WTC11 (cell line): ENCODE measurements at regions not wholly inside any gene's neighbourhood (a gene's known extent, or its start where the extent isn't known, plus 50 kb on each side); places are given as distances from the start of the nearest gene placed in this dataset.

Source experiments
- ATAC-seq: fragments of 200-7000 bp; cut with Tn5 transposase; 2 replicates; pipeline ENCODE4 v1.10.0; 2021; ENCODE audit warnings: mild to moderate bottlenecking, moderate library complexity
- CTCF ChIA-PET: fragments of 300-600 bp; sonication (Branson Sonifier 250); formaldehyde crosslinking; loops from one replicate; lab custom pipeline; 2021; ENCODE audit warnings: antibody characterized with exemption; lab: Charles Lee
- POLR2A ChIA-PET: fragments of 350-600 bp; sonication (Branson Sonifier 250); formaldehyde crosslinking; loops from one replicate; lab custom pipeline; 2021; ENCODE audit warnings: antibody characterized with exemption; lab: Charles Lee
- DNase-seq: peaks from one replicate; pipeline ENCODE4 v3.0.0; 2021; ENCODE audit warnings: low spot score
- H3K27ac Mint-ChIP-seq: 2 replicates; pipeline ENCODE4 v1.8.0; 2021; ENCODE audit warnings: mixed read lengths
- H3K27me3 Mint-ChIP-seq: 2 replicates; pipeline ENCODE4 v1.8.0; 2021; ENCODE audit warnings: low read depth, mild to moderate bottlenecking, moderate library complexity, mixed read lengths
- H3K36me3 Mint-ChIP-seq: 2 replicates; pipeline ENCODE4 v1.8.0; 2021; ENCODE audit warnings: mixed read lengths
- H3K4me1 Mint-ChIP-seq: 2 replicates; pipeline ENCODE4 v1.8.0; 2022; ENCODE audit warnings: mixed read lengths
- H3K4me3 Mint-ChIP-seq: 2 replicates; pipeline ENCODE4 v1.8.0; 2021; ENCODE audit warnings: mild to moderate bottlenecking, moderate library complexity, mixed read lengths
- H3K9me3 Mint-ChIP-seq: 2 replicates; pipeline ENCODE4 v1.8.0; 2021; ENCODE audit warnings: mixed read lengths
- ATF3 ChIP-seq: sonication (generic); formaldehyde crosslinking; conservative IDR thresholded peaks from 2 replicates; pipeline ENCODE4 v1.8.1; 2022; ENCODE audit warnings: mild to moderate bottlenecking, missing genetic modification reagents
- ATF6 ChIP-seq: sonication (generic); formaldehyde crosslinking; IDR thresholded peaks from 2 replicates; pipeline ENCODE4 v1.8.1; 2023; ENCODE audit warnings: mild to moderate bottlenecking, missing genetic modification reagents
- EMX1 ChIP-seq: fragments of 250-450 bp; sonication (Bioruptor Pico); IDR thresholded peaks from 2 replicates; pipeline ENCODE4 v1.8.0; 2021; ENCODE audit warnings: mild to moderate bottlenecking
- ETV6 ChIP-seq: sonication (generic); formaldehyde crosslinking; IDR thresholded peaks from 2 replicates; pipeline ENCODE4 v1.8.1; 2022; ENCODE audit warnings: mild to moderate bottlenecking, missing genetic modification reagents
- GTF2I ChIP-seq: fragments of 250-450 bp; sonication (Bioruptor Pico); conservative IDR thresholded peaks from 2 replicates; pipeline ENCODE4 v1.4.0; 2021; ENCODE audit warnings: mild to moderate bottlenecking
- HMGA2 ChIP-seq: fragments of 250-450 bp; sonication (Bioruptor Pico); IDR thresholded peaks from 2 replicates; pipeline ENCODE4 v1.4.0; 2021; ENCODE audit warnings: mild to moderate bottlenecking, moderate library complexity
- NR1H2 ChIP-seq: sonication (generic); formaldehyde crosslinking; IDR thresholded peaks from 2 replicates; pipeline ENCODE4 v1.9.0; 2021; ENCODE audit warnings: mild to moderate bottlenecking, moderate library complexity, missing genetic modification reagents
- PRRX2 ChIP-seq: fragments of 250-450 bp; sonication (Bioruptor Pico); IDR thresholded peaks from 2 replicates; pipeline ENCODE4 v1.8.0; 2021; ENCODE audit warnings: mild to moderate bottlenecking
- RELA ChIP-seq: sonication (generic); formaldehyde crosslinking; IDR thresholded peaks from 2 replicates; pipeline ENCODE4 v1.8.1; 2022; ENCODE audit warnings: missing genetic modification reagents, mild to moderate bottlenecking, borderline replicate concordance
- SMAD4 ChIP-seq: sonication (generic); formaldehyde crosslinking; IDR thresholded peaks from 2 replicates; pipeline ENCODE4 v1.8.0; 2022; ENCODE audit warnings: mild to moderate bottlenecking, missing genetic modification reagents
- SOX15 ChIP-seq: fragments of 250-450 bp; sonication (Bioruptor Pico); IDR thresholded peaks from 2 replicates; pipeline ENCODE4 v1.9.0; 2021; ENCODE audit warnings: mild to moderate bottlenecking
- ZBTB43 ChIP-seq: sonication (generic); formaldehyde crosslinking; IDR thresholded peaks from 2 replicates; pipeline ENCODE4 v1.8.1; 2023; ENCODE audit warnings: mild to moderate bottlenecking, missing genetic modification reagents
- ZNF219 ChIP-seq: sonication (generic); formaldehyde crosslinking; IDR thresholded peaks from 2 replicates; pipeline ENCODE4 v1.8.0; 2023; ENCODE audit warnings: missing genetic modification reagents, mild to moderate bottlenecking, borderline replicate concordance
- ZNF263 ChIP-seq: sonication (generic); formaldehyde crosslinking; IDR thresholded peaks from 2 replicates; pipeline ENCODE4 v1.8.1; 2022; ENCODE audit warnings: low read depth, mild to moderate bottlenecking, moderate library complexity, missing genetic modification reagents
- ZNF512 ChIP-seq: sonication (generic); formaldehyde crosslinking; IDR thresholded peaks from 2 replicates; pipeline ENCODE4 v1.8.1; 2022; ENCODE audit warnings: missing genetic modification reagents, borderline replicate concordance
- TF ChIP-seq, protein P1 (sequence below): fragments of 250-450 bp; sonication (Bioruptor Pico); IDR thresholded peaks from 2 replicates; pipeline ENCODE4 v2.1.2; 2022; ENCODE audit warnings: mild to moderate bottlenecking, moderate library complexity
- TF ChIP-seq, protein P2 (sequence below): sonication (generic); formaldehyde crosslinking; IDR thresholded peaks from 2 replicates; pipeline ENCODE4 v1.8.1; 2022; ENCODE audit warnings: low read depth, mild to moderate bottlenecking, moderate library complexity, missing genetic modification reagents, borderline replicate concordance
- TF ChIP-seq, protein P3 (sequence below): fragments of 250-450 bp; sonication (Bioruptor Pico); IDR thresholded peaks from 2 replicates; pipeline ENCODE4 v1.9.0; 2021; ENCODE audit warnings: mild to moderate bottlenecking, borderline replicate concordance

DNA sequence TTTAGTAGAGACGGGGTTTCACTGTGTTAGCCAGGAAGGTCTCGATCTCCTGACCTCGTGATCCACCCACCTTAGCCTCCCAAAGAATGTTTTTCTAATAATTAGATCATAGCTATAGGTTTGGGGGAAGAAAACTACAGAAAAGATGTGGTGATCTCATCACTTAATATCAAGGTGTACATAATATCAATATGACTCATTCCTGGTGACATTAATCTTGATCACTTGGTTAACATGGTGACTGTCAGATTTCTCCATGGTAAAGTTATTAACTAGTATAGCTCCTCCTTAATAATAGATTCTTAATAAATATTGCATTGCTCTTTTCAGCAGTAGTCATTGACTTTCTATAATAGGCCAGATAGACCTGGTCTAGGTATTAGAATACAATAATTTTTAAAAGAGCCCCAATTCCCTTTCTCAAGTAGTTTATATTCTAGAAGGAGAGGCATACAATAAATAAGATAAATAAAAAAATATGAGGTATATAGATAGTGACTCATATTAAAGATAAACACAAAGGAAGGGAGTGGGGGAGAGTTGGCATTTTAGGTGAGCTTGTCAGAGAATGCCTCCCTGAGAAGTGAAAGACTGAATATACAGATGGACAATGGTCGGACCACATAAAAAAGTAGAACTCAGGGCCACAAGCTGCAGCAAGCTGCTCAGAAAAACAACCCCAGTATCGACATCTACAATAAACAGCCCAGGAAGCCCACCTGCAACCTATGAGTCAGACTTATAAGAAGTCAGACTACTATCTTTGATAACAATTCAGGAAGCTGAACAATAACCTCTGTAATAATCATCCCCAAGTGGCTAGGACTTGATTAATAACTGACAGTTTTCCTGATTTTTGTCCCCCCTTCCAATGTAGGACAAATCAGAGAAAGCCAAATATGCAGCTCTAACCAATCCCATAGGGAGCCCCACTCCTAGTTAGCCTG is 210.8 kb downstream of the RFC3 start (continued):
- TF ChIP-seq ATF3 (CRISPR knock-in tag) (no peak), NR1H2 (CRISPR knock-in tag) (no peak), RELA (CRISPR knock-in tag) (no peak), ZBTB43 (CRISPR knock-in tag) (no peak), ZNF263 (no peak), PRRX2 (CRISPR knock-in tag) (no peak), SOX15 (CRISPR knock-in tag) (no peak)
- TF ChIP-seq, protein P1, sequence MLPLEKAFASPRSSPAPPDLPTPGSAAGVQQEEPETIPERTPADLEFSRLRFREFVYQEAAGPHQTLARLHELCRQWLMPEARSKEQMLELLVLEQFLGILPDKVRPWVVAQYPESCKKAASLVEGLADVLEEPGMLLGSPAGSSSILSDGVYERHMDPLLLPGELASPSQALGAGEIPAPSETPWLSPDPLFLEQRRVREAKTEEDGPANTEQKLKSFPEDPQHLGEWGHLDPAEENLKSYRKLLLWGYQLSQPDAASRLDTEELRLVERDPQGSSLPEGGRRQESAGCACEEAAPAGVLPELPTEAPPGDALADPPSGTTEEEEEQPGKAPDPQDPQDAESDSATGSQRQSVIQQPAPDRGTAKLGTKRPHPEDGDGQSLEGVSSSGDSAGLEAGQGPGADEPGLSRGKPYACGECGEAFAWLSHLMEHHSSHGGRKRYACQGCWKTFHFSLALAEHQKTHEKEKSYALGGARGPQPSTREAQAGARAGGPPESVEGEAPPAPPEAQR (CRISPR knock-in tag) = no peak

DNA sequence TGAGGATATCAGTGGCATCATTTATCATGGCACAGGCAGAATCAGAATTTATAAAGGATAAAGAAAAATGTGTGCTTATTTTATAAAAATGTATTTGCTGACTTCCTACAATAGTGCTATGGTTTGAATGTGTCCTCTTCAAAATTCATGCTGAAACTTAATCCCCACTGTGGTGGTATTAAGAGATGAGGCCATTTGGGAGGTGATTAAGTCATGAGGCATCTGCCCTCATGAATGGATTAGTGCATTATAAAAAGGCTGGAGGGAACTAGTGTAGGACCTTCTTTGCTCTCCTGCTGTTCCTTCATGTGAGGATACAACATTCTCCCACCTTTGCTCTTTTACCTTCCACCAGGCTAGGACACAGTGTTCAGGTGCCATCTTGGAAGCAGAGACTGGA is 212.8 kb downstream of the RFC3 start:
- Mint-ChIP-seq H3K27me3 (no peaks in the 10 kb centered on the region; the same call in 1 of the 2 replicates), H3K4me1 (no peaks in the 10 kb centered on the region), H3K36me3 (peaks cover 10% of the 10 kb centered on the region), H3K4me3 (no peak overlapping the region), H3K27ac (no peak overlapping the region), H3K9me3 (peaks cover 38% of the 10 kb centered on the region)
- ATAC-seq (no peak), DNase-seq (no peak)
- ChIA-PET POLR2A (interaction anchor here (0.6 kb wide), 1 partner anchor 547 kb away, joined by 4 read pairs; no protein-coding TSS in a partner anchor), CTCF (no interaction called here)
- no peak for TF ChIP-seq ZNF219 (CRISPR knock-in tag)
- TF ChIP-seq, protein P2, sequence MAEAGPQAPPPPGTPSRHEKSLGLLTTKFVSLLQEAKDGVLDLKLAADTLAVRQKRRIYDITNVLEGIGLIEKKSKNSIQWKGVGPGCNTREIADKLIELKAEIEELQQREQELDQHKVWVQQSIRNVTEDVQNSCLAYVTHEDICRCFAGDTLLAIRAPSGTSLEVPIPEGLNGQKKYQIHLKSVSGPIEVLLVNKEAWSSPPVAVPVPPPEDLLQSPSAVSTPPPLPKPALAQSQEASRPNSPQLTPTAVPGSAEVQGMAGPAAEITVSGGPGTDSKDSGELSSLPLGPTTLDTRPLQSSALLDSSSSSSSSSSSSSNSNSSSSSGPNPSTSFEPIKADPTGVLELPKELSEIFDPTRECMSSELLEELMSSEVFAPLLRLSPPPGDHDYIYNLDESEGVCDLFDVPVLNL (CRISPR knock-in tag) = no peak
- TF ChIP-seq GTF2I (CRISPR knock-in tag) = no peak
- no peak for TF ChIP-seq HMGA2 (CRISPR knock-in tag)
- no peak for TF ChIP-seq SMAD4 (CRISPR knock-in tag)
- no peak for TF ChIP-seq ZNF512 (CRISPR knock-in tag)

DNA sequence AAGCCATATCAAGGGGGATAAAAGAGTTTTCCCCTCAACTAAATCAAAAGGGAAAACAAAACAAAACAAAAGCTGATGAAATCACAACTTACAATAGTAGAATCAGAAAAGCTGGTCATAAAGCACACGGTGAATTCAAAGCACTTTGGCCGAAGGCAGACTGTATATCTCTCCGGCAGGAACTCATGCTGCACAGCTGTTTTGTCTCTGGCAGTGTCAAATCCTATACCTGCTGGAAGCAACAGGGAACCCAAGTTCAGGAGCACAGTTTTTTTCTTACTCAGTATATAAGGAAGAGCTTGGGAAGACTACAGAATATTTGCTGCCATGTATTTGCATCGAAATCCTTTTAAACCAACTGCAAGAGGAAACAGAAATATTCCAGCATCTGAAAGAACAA is 213.7 kb downstream of the RFC3 start:
- no peaks in the 10 kb centered on the region for H3K4me1 Mint-ChIP-seq
- H3K9me3 Mint-ChIP-seq = peaks cover 30% of the 10 kb centered on the region
- peaks cover 3% of the 10 kb centered on the region for H3K36me3 Mint-ChIP-seq
- ATAC-seq = no peak
- H3K27me3 Mint-ChIP-seq = no peaks in the 10 kb centered on the region; the same call in 1 of the 2 replicates
- ChIA-PET CTCF (no interaction called here), POLR2A (interaction anchor here (0.6 kb wide), 1 partner anchor 547 kb away, joined by 4 read pairs; no protein-coding TSS in a partner anchor)
- DNase-seq = no peak
- H3K4me3 Mint-ChIP-seq = no peak overlapping the region
- no peak overlapping the region for H3K27ac Mint-ChIP-seq
- no peak for TF ChIP-seq EMX1
- no peak for TF ChIP-seq ETV6 (CRISPR knock-in tag)
- TF ChIP-seq ATF6 (CRISPR knock-in tag) = no peak
- TF ChIP-seq, protein P3, sequence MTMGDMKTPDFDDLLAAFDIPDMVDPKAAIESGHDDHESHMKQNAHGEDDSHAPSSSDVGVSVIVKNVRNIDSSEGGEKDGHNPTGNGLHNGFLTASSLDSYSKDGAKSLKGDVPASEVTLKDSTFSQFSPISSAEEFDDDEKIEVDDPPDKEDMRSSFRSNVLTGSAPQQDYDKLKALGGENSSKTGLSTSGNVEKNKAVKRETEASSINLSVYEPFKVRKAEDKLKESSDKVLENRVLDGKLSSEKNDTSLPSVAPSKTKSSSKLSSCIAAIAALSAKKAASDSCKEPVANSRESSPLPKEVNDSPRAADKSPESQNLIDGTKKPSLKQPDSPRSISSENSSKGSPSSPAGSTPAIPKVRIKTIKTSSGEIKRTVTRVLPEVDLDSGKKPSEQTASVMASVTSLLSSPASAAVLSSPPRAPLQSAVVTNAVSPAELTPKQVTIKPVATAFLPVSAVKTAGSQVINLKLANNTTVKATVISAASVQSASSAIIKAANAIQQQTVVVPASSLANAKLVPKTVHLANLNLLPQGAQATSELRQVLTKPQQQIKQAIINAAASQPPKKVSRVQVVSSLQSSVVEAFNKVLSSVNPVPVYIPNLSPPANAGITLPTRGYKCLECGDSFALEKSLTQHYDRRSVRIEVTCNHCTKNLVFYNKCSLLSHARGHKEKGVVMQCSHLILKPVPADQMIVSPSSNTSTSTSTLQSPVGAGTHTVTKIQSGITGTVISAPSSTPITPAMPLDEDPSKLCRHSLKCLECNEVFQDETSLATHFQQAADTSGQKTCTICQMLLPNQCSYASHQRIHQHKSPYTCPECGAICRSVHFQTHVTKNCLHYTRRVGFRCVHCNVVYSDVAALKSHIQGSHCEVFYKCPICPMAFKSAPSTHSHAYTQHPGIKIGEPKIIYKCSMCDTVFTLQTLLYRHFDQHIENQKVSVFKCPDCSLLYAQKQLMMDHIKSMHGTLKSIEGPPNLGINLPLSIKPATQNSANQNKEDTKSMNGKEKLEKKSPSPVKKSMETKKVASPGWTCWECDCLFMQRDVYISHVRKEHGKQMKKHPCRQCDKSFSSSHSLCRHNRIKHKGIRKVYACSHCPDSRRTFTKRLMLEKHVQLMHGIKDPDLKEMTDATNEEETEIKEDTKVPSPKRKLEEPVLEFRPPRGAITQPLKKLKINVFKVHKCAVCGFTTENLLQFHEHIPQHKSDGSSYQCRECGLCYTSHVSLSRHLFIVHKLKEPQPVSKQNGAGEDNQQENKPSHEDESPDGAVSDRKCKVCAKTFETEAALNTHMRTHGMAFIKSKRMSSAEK (CRISPR knock-in tag) = no peak
